H1 (cell line): ENCODE measurements at regions not wholly inside any gene's neighbourhood (a gene's known extent, or its start where the extent isn't known, plus 50 kb on each side); places are given as distances from the start of the nearest gene placed in this dataset.

ENCODE experiments used
- CTCF ChIP-seq, 3 experiments: IDR thresholded peaks; 1 replicate in 2 of 3; 2 replicates in 1 of 3; pipeline versions ENCODE4 v1.5.1 to v1.6.1; 2011; ENCODE audit warnings: low read length in 3 of 3, mild to moderate bottlenecking in 3 of 3, inconsistent platforms in 2 of 3, low read depth in 1 of 3, moderate library complexity in 1 of 3; ENCODE audit not compliant: insufficient read depth in 1 of 3; ENCODE audit errors: control extremely low read depth in 1 of 3
- EP300 ChIP-seq, 2 experiments: IDR thresholded peaks; 1 replicate in 1 of 2; 2 replicates in 1 of 2; pipeline ENCODE4 v1.6.1; 2011 to 2012; ENCODE audit warnings: low read depth in 2 of 2, low read length in 2 of 2, mild to moderate bottlenecking in 2 of 2, borderline replicate concordance in 1 of 2, inconsistent platforms in 1 of 2, moderate library complexity in 1 of 2
- POLR2A ChIP-seq, 2 experiments: IDR thresholded peaks; 1 replicate in 1 of 2; 2 replicates in 1 of 2; pipeline ENCODE4 v1.6.1; 2011; ENCODE audit warnings: low read depth in 2 of 2, low read length in 2 of 2, mild to moderate bottlenecking in 2 of 2; ENCODE audit errors: control extremely low read depth in 1 of 2

GRCh38 chr22:49063545-49063890 lies 764.2 kb downstream of the BRD1 start:
- TF ChIP-seq POLR2A (IDR thresholded peaks at IDR 0.05; ENCODE audit: control extremely low read depth in 1 of 2, low read depth in 2 of 2, low read length in 2 of 2), result no peak
- no peak for TF ChIP-seq EP300 (IDR thresholded peaks at IDR 0.05; ENCODE audit: borderline replicate concordance in 1 of 2, low read depth in 2 of 2, low read length in 2 of 2)
- no peak for TF ChIP-seq CTCF (IDR thresholded peaks at IDR 0.05; ENCODE audit: control extremely low read depth in 1 of 3, insufficient read depth in 1 of 3, low read depth in 1 of 3, low read length in 3 of 3)
